HepG2 (cell line): ENCODE measurements at regions not wholly inside any gene's neighbourhood (a gene's known extent, or its start where the extent isn't known, plus 50 kb on each side); places are given as distances from the start of the nearest gene placed in this dataset.

ENCODE experiments used
- CHD2 ChIP-seq: IDR thresholded peaks from 2 replicates; pipeline ENCODE4 v1.6.1; 2011; ENCODE audit warnings: low read depth, low read length, improper control_type of control experiment
- FOSL2 ChIP-seq: sonication (generic); formaldehyde crosslinking; IDR thresholded peaks from 2 replicates; pipeline ENCODE4 v1.4.0; 2020; ENCODE audit warnings: missing genetic modification reagents
- HDAC1 ChIP-seq: sonication (generic); formaldehyde crosslinking; IDR thresholded peaks from 2 replicates; pipeline ENCODE4 v1.5.1; 2020; ENCODE audit warnings: mild to moderate bottlenecking, missing genetic modification reagents
- HMG20A ChIP-seq: IDR thresholded peaks from 2 replicates; pipeline ENCODE4 v1.6.1; 2016; ENCODE audit warnings: borderline replicate concordance
- HOXA3 ChIP-seq: sonication (generic); formaldehyde crosslinking; IDR thresholded peaks from 2 replicates; pipeline ENCODE4 v1.5.0; 2020; ENCODE audit warnings: missing genetic modification reagents
- NCOR1 ChIP-seq: fragments of 200-600 bp; sonication (generic); IDR thresholded peaks from 2 replicates; pipeline ENCODE4 v1.7.0; 2017; ENCODE audit warnings: antibody characterized with exemption, low read length, borderline replicate concordance
- NR1H2 ChIP-seq: sonication (generic); formaldehyde crosslinking; IDR thresholded peaks from 2 replicates; pipeline ENCODE4 v1.8.1; 2022; ENCODE audit warnings: low read depth, missing genetic modification reagents, borderline replicate concordance
- POGK ChIP-seq: sonication (generic); formaldehyde crosslinking; conservative IDR thresholded peaks from 2 replicates; pipeline ENCODE4 v1.8.0; 2022; ENCODE audit warnings: mild to moderate bottlenecking, moderate library complexity, missing genetic modification reagents
- RCOR2 ChIP-seq: IDR thresholded peaks from 2 replicates; pipeline ENCODE4 v1.6.1; 2016; ENCODE audit warnings: missing biosample characterization, missing genetic modification reagents
- RNF2 ChIP-seq: fragments of 450-650 bp; conservative IDR thresholded peaks from 2 replicates; pipeline ENCODE4 v1.6.1; 2016; ENCODE audit warnings: low read depth
- RXRB ChIP-seq: IDR thresholded peaks from 2 replicates; pipeline ENCODE4 v1.6.1; 2016; ENCODE audit warnings: borderline replicate concordance, missing genetic modification reagents, missing compliant biosample characterization
- SMARCE1 ChIP-seq: fragments of 450-650 bp; IDR thresholded peaks from 2 replicates; pipeline ENCODE4 v1.6.1; 2017; ENCODE audit warnings: borderline replicate concordance
- SMYD3 ChIP-seq: sonication (generic); formaldehyde crosslinking; IDR thresholded peaks from 2 replicates; pipeline ENCODE4 v1.8.1; 2023; ENCODE audit warnings: mild to moderate bottlenecking, missing genetic modification reagents
- SPEN ChIP-seq: sonication (generic); formaldehyde crosslinking; IDR thresholded peaks from 2 replicates; pipeline ENCODE4 v1.5.1; 2020; ENCODE audit warnings: low read depth, mild to moderate bottlenecking, missing genetic modification reagents
- SRSF9 ChIP-seq: fragments of 200-400 bp; formaldehyde crosslinking; IDR thresholded peaks from 2 replicates; pipeline ENCODE4 v1.6.1; 2018; ENCODE audit warnings: borderline replicate concordance, mild to moderate bottlenecking, low read depth, low read length; ENCODE audit not compliant: insufficient read depth, poor library complexity, severe bottlenecking
- ZNF3 ChIP-seq: IDR thresholded peaks from 2 replicates; pipeline ENCODE4 v1.7.0; 2017; ENCODE audit warnings: inconsistent platforms
- ZNF326 ChIP-seq: sonication (generic); formaldehyde crosslinking; IDR thresholded peaks from 2 replicates; pipeline ENCODE4 v1.4.0; 2020; ENCODE audit warnings: missing genetic modification reagents, borderline replicate concordance
- ZNF329 ChIP-seq: sonication (generic); formaldehyde crosslinking; IDR thresholded peaks from 2 replicates; pipeline ENCODE4 v1.9.0; 2021; ENCODE audit warnings: low read depth, mild to moderate bottlenecking, missing genetic modification reagents
- ZNF432 ChIP-seq: sonication (generic); formaldehyde crosslinking; IDR thresholded peaks from 2 replicates; pipeline ENCODE4 v1.5.0; 2020; ENCODE audit warnings: missing genetic modification reagents, mild to moderate bottlenecking, borderline replicate concordance
- ZNF615 ChIP-seq: sonication (generic); formaldehyde crosslinking; IDR thresholded peaks from 2 replicates; pipeline ENCODE4 v1.5.0; 2020; ENCODE audit warnings: mild to moderate bottlenecking, missing genetic modification reagents, borderline replicate concordance
- ZNF713 ChIP-seq: sonication (generic); formaldehyde crosslinking; IDR thresholded peaks from 2 replicates; pipeline ENCODE4 v1.4.0; 2020; ENCODE audit warnings: mild to moderate bottlenecking, missing genetic modification reagents
- ZNF770 ChIP-seq: sonication (generic); formaldehyde crosslinking; IDR thresholded peaks from 2 replicates; pipeline ENCODE4 v1.5.0; 2020; ENCODE audit warnings: mild to moderate bottlenecking, missing genetic modification reagents
- ZSCAN9 ChIP-seq: IDR thresholded peaks from 2 replicates; pipeline ENCODE4 v1.6.1; 2016; ENCODE audit warnings: borderline replicate concordance
- TF ChIP-seq, protein P1 (sequence below): sonication (generic); formaldehyde crosslinking; IDR thresholded peaks from 2 replicates; pipeline ENCODE4 v1.8.0; 2022; ENCODE audit warnings: missing genetic modification reagents, mild to moderate bottlenecking, inconsistent platforms, borderline replicate concordance
- TF ChIP-seq, protein P2 (sequence below): sonication (generic); formaldehyde crosslinking; conservative IDR thresholded peaks from 2 replicates; pipeline ENCODE4 v1.4.0; 2020; ENCODE audit warnings: missing genetic modification reagents
- TF ChIP-seq, protein P3 (sequence below): sonication (generic); formaldehyde crosslinking; IDR thresholded peaks from 2 replicates; pipeline ENCODE4 v1.5.0; 2020; ENCODE audit warnings: missing genetic modification reagents

DNA sequence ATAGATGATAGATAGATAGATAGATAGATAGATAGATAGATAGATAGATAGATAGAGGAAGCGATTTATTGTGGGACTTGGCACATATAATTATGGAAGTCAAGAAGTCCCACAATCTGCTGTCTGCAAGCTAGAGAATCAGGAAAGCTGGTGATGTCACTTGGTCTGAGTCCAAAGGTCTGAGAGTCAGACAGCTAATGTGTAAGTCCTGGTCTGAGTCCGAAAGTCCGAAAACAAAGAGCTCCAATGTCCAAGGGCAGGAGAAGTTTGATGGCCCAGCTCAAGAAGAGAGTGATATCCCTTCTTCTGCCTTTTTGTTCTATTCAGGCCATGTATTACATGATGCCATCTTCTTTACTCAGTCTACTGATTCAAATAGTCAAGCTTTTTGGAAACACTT, 53.8 kb upstream of the TCF7L2 start (continued):
- no peak for TF ChIP-seq SRSF9
- peak; percentile 45; the same call in 1 of the 2 replicates for TF ChIP-seq RCOR2
- peak; percentile 61 for TF ChIP-seq FOSL2
- TF ChIP-seq, protein P1, sequence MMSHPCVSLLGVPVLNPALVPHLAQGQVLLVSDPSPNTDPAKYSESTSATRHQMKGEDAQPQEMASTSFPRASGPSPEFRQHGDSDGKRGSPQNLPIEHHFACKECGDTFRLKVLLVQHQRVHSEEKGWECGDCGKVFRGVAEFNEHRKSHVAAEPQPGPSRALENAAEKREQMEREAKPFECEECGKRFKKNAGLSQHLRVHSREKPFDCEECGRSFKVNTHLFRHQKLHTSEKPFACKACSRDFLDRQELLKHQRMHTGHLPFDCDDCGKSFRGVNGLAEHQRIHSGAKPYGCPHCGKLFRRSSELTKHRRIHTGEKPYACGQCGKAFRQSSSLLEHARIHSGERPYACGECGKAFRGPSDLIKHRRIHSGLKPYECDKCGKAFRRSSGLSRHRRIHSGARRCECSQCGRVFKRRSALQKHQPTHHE (CRISPR knock-in tag) = no peak
- no peak for TF ChIP-seq SPEN (CRISPR knock-in tag)
- no peak for TF ChIP-seq SMYD3 (CRISPR knock-in tag)
- 0 out of 2 replicates have a peak, but pooled peaks have one; percentile 23 for TF ChIP-seq ZSCAN9
- TF ChIP-seq NCOR1 = peak; percentile 91
- TF ChIP-seq RNF2 = no peak
- 0 out of 2 replicates have a peak, but pooled peaks have one; percentile 64 for TF ChIP-seq ZNF3 (CRISPR knock-in tag)
- TF ChIP-seq ZNF615 (CRISPR knock-in tag) = no peak
- no peak for TF ChIP-seq ZNF432 (CRISPR knock-in tag)
- TF ChIP-seq, protein P2, sequence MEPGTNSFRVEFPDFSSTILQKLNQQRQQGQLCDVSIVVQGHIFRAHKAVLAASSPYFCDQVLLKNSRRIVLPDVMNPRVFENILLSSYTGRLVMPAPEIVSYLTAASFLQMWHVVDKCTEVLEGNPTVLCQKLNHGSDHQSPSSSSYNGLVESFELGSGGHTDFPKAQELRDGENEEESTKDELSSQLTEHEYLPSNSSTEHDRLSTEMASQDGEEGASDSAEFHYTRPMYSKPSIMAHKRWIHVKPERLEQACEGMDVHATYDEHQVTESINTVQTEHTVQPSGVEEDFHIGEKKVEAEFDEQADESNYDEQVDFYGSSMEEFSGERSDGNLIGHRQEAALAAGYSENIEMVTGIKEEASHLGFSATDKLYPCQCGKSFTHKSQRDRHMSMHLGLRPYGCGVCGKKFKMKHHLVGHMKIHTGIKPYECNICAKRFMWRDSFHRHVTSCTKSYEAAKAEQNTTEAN (CRISPR knock-in tag) = no peak
- peak; percentile 70; the same call in 1 of the 2 replicates for TF ChIP-seq HMG20A (CRISPR knock-in tag)
- no peak for TF ChIP-seq ZNF326 (CRISPR knock-in tag)
- peak; percentile 44; the same call in 1 of the 2 replicates for TF ChIP-seq HOXA3 (CRISPR knock-in tag)
- TF ChIP-seq ZNF713 (CRISPR knock-in tag) = no peak
- TF ChIP-seq RXRB (CRISPR knock-in tag) = peak; percentile 43; the same call in 1 of the 2 replicates
- TF ChIP-seq HDAC1 (CRISPR knock-in tag) = peak; percentile 37; the same call in 1 of the 2 replicates
- no peak for TF ChIP-seq CHD2
- TF ChIP-seq ZNF329 = no peak
- TF ChIP-seq NR1H2 (CRISPR knock-in tag) = no peak
- TF ChIP-seq, protein P3, sequence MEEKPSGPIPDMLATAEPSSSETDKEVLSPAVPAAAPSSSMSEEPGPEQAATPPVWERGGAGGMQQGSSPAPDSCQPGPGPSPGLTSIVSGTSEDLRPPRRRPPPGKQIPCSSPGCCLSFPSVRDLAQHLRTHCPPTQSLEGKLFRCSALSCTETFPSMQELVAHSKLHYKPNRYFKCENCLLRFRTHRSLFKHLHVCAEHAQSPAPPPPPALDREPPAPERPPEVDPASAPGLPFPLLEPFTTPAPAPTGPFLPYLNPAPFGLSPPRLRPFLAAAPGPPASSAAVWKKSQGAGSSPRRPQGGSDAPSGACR (CRISPR knock-in tag) = no peak
- no peak for TF ChIP-seq POGK (CRISPR knock-in tag)
- TF ChIP-seq ZNF770 (CRISPR knock-in tag) = no peak
- no peak for TF ChIP-seq SMARCE1
